ENCODE measurements at regions not wholly inside any gene's neighbourhood (a gene's known extent, or its start where the extent isn't known, plus 50 kb on each side); places are given as distances from the start of the nearest gene placed in this dataset.

DNA sequence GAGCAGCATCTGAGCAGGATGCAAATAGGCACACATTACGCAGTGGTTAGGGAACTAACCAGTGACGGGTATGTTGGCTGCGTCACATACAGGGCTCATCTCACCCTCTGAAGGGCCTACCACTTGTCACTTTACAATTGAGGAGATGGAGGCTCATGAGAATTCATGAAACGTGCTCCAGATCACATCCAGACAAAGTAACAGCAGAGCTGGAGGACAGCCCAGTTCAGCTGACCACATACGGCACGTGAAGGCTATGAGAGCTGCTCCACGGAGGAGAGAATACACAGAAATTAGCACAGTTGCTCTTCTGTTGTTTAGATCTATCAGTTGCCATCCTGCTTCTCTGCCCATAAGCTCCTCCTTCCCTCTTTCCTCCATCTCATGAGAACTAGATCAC lies 78.4 kb downstream of the FAM9B start:
- Histone ChIP-seq H3K9ac (ENCODE audit: low read length) (no peak overlapping the region), H3K79me2 (replicated peaks; ENCODE audit: insufficient read depth, low read length) (no peaks in the 10 kb centered on the region), H3K9me2 (ENCODE audit: insufficient read depth, low read length) (no peaks in the 10 kb centered on the region), H3K4me3 (ENCODE audit: low read length) (no peak overlapping the region), H3K4me2 (ENCODE audit: low read length) (no peak overlapping the region), H3K36me3 (ENCODE audit: insufficient read depth, low read length) (no peaks in the 10 kb centered on the region), H2AFZ (ENCODE audit: low read depth, low read length) (no peak overlapping the region), H3K27ac (ENCODE audit: low read length) (no peak overlapping the region), H4K20me1 (ENCODE audit: insufficient read depth) (no peaks in the 10 kb centered on the region), H3F3A (ENCODE audit: insufficient read depth, low read length, poor library complexity, severe bottlenecking) (no peaks in the 10 kb centered on the region), H3K9me3 (ENCODE audit: low read length) (no peaks in the 10 kb centered on the region), H3K27me3 (ENCODE audit: insufficient read depth, low read depth, low read length) (no peaks in the 10 kb centered on the region)
- TF ChIP-seq, protein P1, sequence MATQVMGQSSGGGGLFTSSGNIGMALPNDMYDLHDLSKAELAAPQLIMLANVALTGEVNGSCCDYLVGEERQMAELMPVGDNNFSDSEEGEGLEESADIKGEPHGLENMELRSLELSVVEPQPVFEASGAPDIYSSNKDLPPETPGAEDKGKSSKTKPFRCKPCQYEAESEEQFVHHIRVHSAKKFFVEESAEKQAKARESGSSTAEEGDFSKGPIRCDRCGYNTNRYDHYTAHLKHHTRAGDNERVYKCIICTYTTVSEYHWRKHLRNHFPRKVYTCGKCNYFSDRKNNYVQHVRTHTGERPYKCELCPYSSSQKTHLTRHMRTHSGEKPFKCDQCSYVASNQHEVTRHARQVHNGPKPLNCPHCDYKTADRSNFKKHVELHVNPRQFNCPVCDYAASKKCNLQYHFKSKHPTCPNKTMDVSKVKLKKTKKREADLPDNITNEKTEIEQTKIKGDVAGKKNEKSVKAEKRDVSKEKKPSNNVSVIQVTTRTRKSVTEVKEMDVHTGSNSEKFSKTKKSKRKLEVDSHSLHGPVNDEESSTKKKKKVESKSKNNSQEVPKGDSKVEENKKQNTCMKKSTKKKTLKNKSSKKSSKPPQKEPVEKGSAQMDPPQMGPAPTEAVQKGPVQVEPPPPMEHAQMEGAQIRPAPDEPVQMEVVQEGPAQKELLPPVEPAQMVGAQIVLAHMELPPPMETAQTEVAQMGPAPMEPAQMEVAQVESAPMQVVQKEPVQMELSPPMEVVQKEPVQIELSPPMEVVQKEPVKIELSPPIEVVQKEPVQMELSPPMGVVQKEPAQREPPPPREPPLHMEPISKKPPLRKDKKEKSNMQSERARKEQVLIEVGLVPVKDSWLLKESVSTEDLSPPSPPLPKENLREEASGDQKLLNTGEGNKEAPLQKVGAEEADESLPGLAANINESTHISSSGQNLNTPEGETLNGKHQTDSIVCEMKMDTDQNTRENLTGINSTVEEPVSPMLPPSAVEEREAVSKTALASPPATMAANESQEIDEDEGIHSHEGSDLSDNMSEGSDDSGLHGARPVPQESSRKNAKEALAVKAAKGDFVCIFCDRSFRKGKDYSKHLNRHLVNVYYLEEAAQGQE (IDR thresholded peaks at IDR 0.05; ENCODE audit: borderline replicate concordance): no peak
- TF ChIP-seq MXI1 (conservative IDR thresholded peaks at IDR 0.05; ENCODE audit: poor library complexity, severe bottlenecking) (no peak), RAD21 (conservative IDR thresholded peaks at IDR 0.05) (no peak), TAF1 (IDR thresholded peaks at IDR 0.05; ENCODE audit: low read depth) (no peak), EZH2 (IDR thresholded peaks at IDR 0.05; ENCODE audit: borderline replicate concordance, insufficient read depth, low read length, poor library complexity, severe bottlenecking) (no peak), CTCF (IDR thresholded peaks at IDR 0.05; ENCODE audit: poor library complexity, severe bottlenecking) (no peak), POLR2AphosphoS5 (IDR thresholded peaks at IDR 0.05) (no peak), EP300 (conservative IDR thresholded peaks at IDR 0.05; ENCODE audit: poor library complexity, severe bottlenecking) (no peak), SMC3 (conservative IDR thresholded peaks at IDR 0.05; ENCODE audit: poor library complexity) (no peak)

- Histone ChIP-seq H3K27me3 (ENCODE audit: insufficient read depth, low read depth, low read length) (no peaks in the 10 kb centered on the region), H3K9ac (ENCODE audit: low read length) (no peak overlapping the region)
- no peak for TF ChIP-seq SMC3 (conservative IDR thresholded peaks at IDR 0.05; ENCODE audit: poor library complexity)
- no peak for TF ChIP-seq TAF1 (IDR thresholded peaks at IDR 0.05; ENCODE audit: low read depth)
- no peak for TF ChIP-seq EP300 (conservative IDR thresholded peaks at IDR 0.05; ENCODE audit: poor library complexity, severe bottlenecking)
- TF ChIP-seq POLR2AphosphoS5 (IDR thresholded peaks at IDR 0.05): no peak
These were observed 87.4 kb downstream of the FAM9B start for GRCh38 chrX:8946563-8946962.

GRCh38 chrX:8939322-8939721 lies 94.6 kb downstream of the FAM9B start:
- Histone ChIP-seq H2AFZ (ENCODE audit: low read depth, low read length) (no peak overlapping the region), H3K9me2 (ENCODE audit: insufficient read depth, low read length) (no peaks in the 10 kb centered on the region), H3K4me3 (ENCODE audit: low read length) (no peak overlapping the region), H3K27me3 (ENCODE audit: insufficient read depth, low read depth, low read length) (no peaks in the 10 kb centered on the region), H3K79me2 (replicated peaks; ENCODE audit: insufficient read depth, low read length) (no peaks in the 10 kb centered on the region), H3K9ac (ENCODE audit: low read length) (no peak overlapping the region), H3K27ac (ENCODE audit: low read length) (no peak overlapping the region), H3K9me3 (ENCODE audit: low read length) (no peaks in the 10 kb centered on the region), H3K4me2 (ENCODE audit: low read length) (no peak overlapping the region), H4K20me1 (ENCODE audit: insufficient read depth) (no peaks in the 10 kb centered on the region), H3F3A (ENCODE audit: insufficient read depth, low read length, poor library complexity, severe bottlenecking) (no peaks in the 10 kb centered on the region), H3K36me3 (ENCODE audit: insufficient read depth, low read length) (no peaks in the 10 kb centered on the region)
- TF ChIP-seq MXI1 (conservative IDR thresholded peaks at IDR 0.05; ENCODE audit: poor library complexity, severe bottlenecking) (no peak), CTCF (IDR thresholded peaks at IDR 0.05; ENCODE audit: poor library complexity, severe bottlenecking) (no peak), EZH2 (IDR thresholded peaks at IDR 0.05; ENCODE audit: borderline replicate concordance, insufficient read depth, low read length, poor library complexity, severe bottlenecking) (no peak), POLR2AphosphoS5 (IDR thresholded peaks at IDR 0.05) (no peak), EP300 (conservative IDR thresholded peaks at IDR 0.05; ENCODE audit: poor library complexity, severe bottlenecking) (no peak)
- TF ChIP-seq, protein P1 (IDR thresholded peaks at IDR 0.05; ENCODE audit: borderline replicate concordance): no peak

More at GRCh38 chrX:8946563-8946962, 87.4 kb downstream of the FAM9B start:
- Histone ChIP-seq H3F3A (ENCODE audit: insufficient read depth, low read length, poor library complexity, severe bottlenecking) (no peaks in the 10 kb centered on the region), H4K20me1 (ENCODE audit: insufficient read depth) (no peaks in the 10 kb centered on the region), H2AFZ (ENCODE audit: low read depth, low read length) (no peak overlapping the region), H3K4me2 (ENCODE audit: low read length) (no peak overlapping the region), H3K9me3 (ENCODE audit: low read length) (no peaks in the 10 kb centered on the region), H3K36me3 (ENCODE audit: insufficient read depth, low read length) (no peaks in the 10 kb centered on the region), H3K27ac (ENCODE audit: low read length) (no peak overlapping the region), H3K79me2 (replicated peaks; ENCODE audit: insufficient read depth, low read length) (no peaks in the 10 kb centered on the region), H3K4me3 (ENCODE audit: low read length) (no peak overlapping the region), H3K9me2 (ENCODE audit: insufficient read depth, low read length) (no peaks in the 10 kb centered on the region)

Data from neural cell (in vitro differentiated cells).